Upper lobe of left lung (tissue), 4 donors: ENCODE measurements at regions not wholly inside any gene's neighbourhood (a gene's known extent, or its start where the extent isn't known, plus 50 kb on each side); places are given as distances from the start of the nearest gene placed in this dataset.

Source experiments
- CTCF ChIP-seq, 6 experiments: fragments of 450-650 bp in 4 of 6; fragments of 200-600 bp in 2 of 6; sonication (generic) in 2 of 6; IDR thresholded peaks; one replicate each; pipeline ENCODE4 v1.5.1; 2016 to 2019; ENCODE audit warnings: antibody characterized with exemption in 6 of 6
- POLR2A ChIP-seq, 4 donors: fragments of 450-650 bp; IDR thresholded peaks; one replicate each; pipeline ENCODE4 v1.5.1; 2016 to 2017; ENCODE audit warnings: antibody characterized with exemption in 4 of 4, mild to moderate bottlenecking in 2 of 4

- TF ChIP-seq CTCF (IDR thresholded peaks at IDR 0.05) (no peak), POLR2A (IDR thresholded peaks at IDR 0.05) (no peak)
Measured at GRCh38 chr12:25616286-25616685, 63.2 kb upstream of the LMNTD1 start.
